Activated CD8-positive, alpha-beta T cell treated with anti-CD3 and anti-CD28 coated beads for 36 hours (primary cell): ENCODE measurements at regions not wholly inside any gene's neighbourhood (a gene's known extent, or its start where the extent isn't known, plus 50 kb on each side); places are given as distances from the start of the nearest gene placed in this dataset.

Source experiments
- ATAC-seq: fragments of 200-7000 bp; cut with Tn5 transposase; one replicate; pipeline ENCODE4 v1.10.0; 2021; ENCODE audit warnings: mild to moderate bottlenecking, moderate library complexity
- CTCF ChIA-PET: fragments of 350-600 bp; sonication (Branson Sonifier 250); formaldehyde crosslinking; loops from one replicate; lab custom pipeline; 2021; ENCODE audit warnings: antibody characterized with exemption; lab: Charles Lee
- POLR2A ChIA-PET: fragments of 350-600 bp; sonication (Branson Sonifier 250); formaldehyde crosslinking; loops from one replicate; lab custom pipeline; 2021; ENCODE audit warnings: antibody characterized with exemption; lab: Charles Lee
- DNase-seq: peaks from one replicate; pipeline ENCODE4 v3.0.0-alpha.2; 2020
- H3K27ac Mint-ChIP-seq: one replicate; pipeline ENCODE4 v1.8.0; 2021; ENCODE audit warnings: mild to moderate bottlenecking, mixed read lengths
- H3K27me3 Mint-ChIP-seq: one replicate; pipeline ENCODE4 v1.8.0; 2021; ENCODE audit warnings: mixed read lengths
- H3K36me3 Mint-ChIP-seq: one replicate; pipeline ENCODE4 v1.8.0; 2021; ENCODE audit warnings: low read depth, mixed read lengths
- H3K4me1 Mint-ChIP-seq: one replicate; pipeline ENCODE4 v1.8.0; 2021; ENCODE audit warnings: low read depth, mixed read lengths
- H3K4me3 Mint-ChIP-seq: one replicate; pipeline ENCODE4 v1.8.0; 2021; ENCODE audit warnings: mild to moderate bottlenecking, moderate library complexity, mixed read lengths
- H3K9me3 Mint-ChIP-seq: one replicate; pipeline ENCODE4 v1.8.0; 2021; ENCODE audit warnings: mixed read lengths
- intact Hi-C: fragments of 100-400 bp; cut with micrococcal nuclease; formaldehyde crosslinking; loops from one replicate; pipeline ENCODE4 v1.10.0; 2022
- TF ChIP-seq, protein P1 (sequence below): fragments of 200-600 bp; IDR thresholded peaks from one replicate; pipeline ENCODE4 v1.8.0; 2022; ENCODE audit warnings: antibody characterized with exemption, mild to moderate bottlenecking

DNA sequence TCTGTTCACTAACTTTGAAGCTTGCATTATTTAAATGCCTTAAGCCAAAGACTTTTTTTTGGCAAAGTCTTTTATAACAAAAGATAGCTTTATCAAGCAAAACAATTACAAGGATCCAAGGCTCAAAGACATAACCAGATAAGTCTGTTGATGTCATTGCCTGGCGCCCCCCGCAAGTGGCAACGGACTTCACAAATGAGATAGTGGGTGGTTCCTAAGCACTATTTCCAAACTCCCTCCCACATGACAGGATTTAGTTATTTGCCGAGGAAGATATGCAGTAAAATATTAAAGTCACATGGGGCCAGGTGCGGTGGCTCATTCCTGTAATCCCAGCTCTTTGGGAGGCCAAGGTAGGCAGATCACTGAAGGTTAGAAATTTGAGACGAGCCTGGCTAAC is 194.2 kb upstream of the DDI1 start:
- no peak for ATAC-seq
- Mint-ChIP-seq H3K27me3 (no peaks in the 10 kb centered on the region), H3K27ac (no peak overlapping the region), H3K4me3 (no peak overlapping the region), H3K36me3 (no peaks in the 10 kb centered on the region), H3K4me1 (no peaks in the 10 kb centered on the region), H3K9me3 (no peaks in the 10 kb centered on the region)
- intact Hi-C loops = no loop called here
- TF ChIP-seq, protein P1, sequence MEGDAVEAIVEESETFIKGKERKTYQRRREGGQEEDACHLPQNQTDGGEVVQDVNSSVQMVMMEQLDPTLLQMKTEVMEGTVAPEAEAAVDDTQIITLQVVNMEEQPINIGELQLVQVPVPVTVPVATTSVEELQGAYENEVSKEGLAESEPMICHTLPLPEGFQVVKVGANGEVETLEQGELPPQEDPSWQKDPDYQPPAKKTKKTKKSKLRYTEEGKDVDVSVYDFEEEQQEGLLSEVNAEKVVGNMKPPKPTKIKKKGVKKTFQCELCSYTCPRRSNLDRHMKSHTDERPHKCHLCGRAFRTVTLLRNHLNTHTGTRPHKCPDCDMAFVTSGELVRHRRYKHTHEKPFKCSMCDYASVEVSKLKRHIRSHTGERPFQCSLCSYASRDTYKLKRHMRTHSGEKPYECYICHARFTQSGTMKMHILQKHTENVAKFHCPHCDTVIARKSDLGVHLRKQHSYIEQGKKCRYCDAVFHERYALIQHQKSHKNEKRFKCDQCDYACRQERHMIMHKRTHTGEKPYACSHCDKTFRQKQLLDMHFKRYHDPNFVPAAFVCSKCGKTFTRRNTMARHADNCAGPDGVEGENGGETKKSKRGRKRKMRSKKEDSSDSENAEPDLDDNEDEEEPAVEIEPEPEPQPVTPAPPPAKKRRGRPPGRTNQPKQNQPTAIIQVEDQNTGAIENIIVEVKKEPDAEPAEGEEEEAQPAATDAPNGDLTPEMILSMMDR = no peak
- no peak for DNase-seq
- POLR2A ChIA-PET = interaction anchor here (0.6 kb wide), 1 partner anchor 72 kb away, joined by 3 read pairs; no protein-coding TSS in a partner anchor
- CTCF ChIA-PET = no interaction called here

DNA sequence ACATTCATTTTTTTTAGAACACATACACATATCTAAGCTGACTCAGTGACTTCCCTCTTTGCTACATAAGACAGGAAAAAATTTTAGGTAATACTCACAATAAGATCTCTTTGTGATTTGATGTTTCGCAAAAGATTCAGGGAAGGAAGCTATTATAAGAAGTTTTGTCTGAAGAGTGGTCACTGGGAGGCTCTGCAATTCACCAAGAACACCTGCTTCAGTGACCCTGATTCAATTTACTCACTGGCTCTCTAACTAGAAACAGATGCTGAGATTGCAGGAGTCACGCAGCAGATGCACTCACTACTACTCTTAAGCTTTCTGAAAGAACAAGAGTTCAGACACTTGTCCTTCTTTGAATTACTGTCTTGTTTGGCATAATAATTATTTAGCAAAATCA is 193.6 kb upstream of the DDI1 start:
- intact Hi-C loops = no loop called here
- no peaks in the 10 kb centered on the region for H3K4me1 Mint-ChIP-seq

DNA sequence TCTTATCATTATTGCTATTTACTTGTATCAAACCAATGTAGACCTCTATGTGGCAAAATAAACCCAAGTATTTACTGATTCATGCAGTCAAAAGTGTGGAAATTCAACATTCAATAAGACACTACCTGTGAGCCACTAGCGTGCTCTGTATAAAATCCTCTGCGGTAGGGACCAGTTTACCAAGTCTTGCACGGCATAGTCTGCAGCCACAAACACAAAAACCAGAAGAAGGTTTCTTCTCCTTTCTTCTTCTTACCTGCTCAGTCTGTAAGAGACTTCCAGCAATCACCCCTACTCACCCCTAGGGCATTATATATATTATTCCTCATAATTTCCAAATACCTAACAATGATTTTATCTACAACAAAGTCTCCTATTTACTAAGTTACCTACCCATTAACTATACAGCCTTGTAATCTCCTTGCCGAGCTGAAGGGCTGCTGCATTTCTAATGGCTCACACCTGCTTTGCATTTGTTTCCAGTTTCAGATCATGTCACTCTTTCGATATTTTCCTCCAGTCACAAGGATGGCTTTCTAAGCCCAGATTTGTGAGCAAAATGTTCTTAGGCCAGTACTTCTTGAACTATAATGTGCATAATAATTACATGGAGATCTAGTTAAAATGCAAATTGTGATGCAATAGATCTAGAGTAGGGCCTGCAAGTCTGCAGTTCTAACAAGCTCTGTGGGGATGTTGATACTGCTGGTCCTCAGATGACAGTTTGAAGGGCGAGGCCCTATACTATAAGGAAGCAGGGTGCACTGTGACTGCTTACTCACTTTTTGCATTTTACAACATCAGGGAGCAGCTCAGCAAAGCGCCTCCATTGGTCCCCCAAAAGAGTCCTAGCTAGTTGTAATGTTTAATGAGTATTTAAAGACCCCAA is 191.9 kb upstream of the DDI1 start:
- ATAC-seq (no peak), DNase-seq (no peak)
- Mint-ChIP-seq H3K36me3 (no peaks in the 10 kb centered on the region), H3K27me3 (no peaks in the 10 kb centered on the region), H3K4me1 (no peaks in the 10 kb centered on the region), H3K9me3 (no peaks in the 10 kb centered on the region), H3K4me3 (no peak overlapping the region), H3K27ac (no peak overlapping the region)
- ChIA-PET CTCF (no interaction called here), POLR2A (no interaction called here)
- intact Hi-C loops = no loop called here
- TF ChIP-seq, protein P1 = no peak

More for the DNA sequence above, 193.6 kb upstream of the DDI1 start:
- Mint-ChIP-seq H3K9me3 (no peaks in the 10 kb centered on the region), H3K36me3 (no peaks in the 10 kb centered on the region), H3K27me3 (no peaks in the 10 kb centered on the region), H3K27ac (no peak overlapping the region), H3K4me3 (no peak overlapping the region)
- POLR2A ChIA-PET = no interaction called here
- DNase-seq (no peak), ATAC-seq (no peak)
- CTCF ChIA-PET = no interaction called here
- TF ChIP-seq, protein P1 = no peak

DNA sequence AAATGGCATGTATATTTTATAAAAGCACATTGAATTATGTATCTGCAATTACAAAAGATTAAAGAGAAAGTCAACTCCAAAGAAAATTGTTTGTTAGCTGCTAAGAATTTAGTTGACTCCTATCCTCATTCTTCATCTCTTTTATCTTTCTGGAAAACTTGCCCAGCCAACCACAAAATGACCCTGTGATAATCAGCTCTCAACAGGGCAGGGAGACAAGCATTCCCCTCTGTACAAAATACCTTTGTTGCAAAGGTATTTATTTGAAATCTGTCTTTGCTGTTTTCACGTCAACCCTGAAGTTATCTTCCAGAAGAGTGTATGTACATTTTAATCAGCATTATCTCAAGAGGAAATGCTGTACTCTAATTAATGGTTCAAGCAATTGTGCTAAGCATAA is 191.1 kb upstream of the DDI1 start:
- H3K36me3 Mint-ChIP-seq = no peaks in the 10 kb centered on the region
- no peak overlapping the region for H3K27ac Mint-ChIP-seq
- ChIA-PET CTCF (no interaction called here), POLR2A (no interaction called here)
- intact Hi-C loops = no loop called here
- TF ChIP-seq, protein P1 = no peak
- DNase-seq = no peak
- H3K9me3 Mint-ChIP-seq = no peaks in the 10 kb centered on the region
- H3K27me3 Mint-ChIP-seq = no peaks in the 10 kb centered on the region
- no peak overlapping the region for H3K4me3 Mint-ChIP-seq
- ATAC-seq = no peak
- H3K4me1 Mint-ChIP-seq = no peaks in the 10 kb centered on the region

DNA sequence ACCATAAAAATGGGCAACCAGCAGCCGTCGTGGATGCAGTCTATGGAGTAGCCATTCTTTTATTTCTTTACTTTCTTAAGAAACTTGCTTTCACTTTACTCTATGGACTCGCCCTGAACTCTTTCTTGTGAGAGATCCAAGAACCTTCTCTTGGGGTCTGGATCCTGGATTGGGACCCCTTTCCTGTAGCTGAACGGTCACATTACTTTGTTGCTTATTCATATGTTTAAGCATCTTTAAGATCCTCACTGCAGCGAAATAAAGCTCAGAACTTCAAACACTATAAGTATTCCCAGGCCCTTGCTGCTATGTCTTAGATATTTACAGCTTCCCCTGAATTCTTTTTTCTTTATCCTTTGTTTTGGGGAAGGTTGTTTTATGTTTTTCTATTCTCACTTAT is 187.8 kb upstream of the DDI1 start:
- DNase-seq (no peak), ATAC-seq (no peak)
- Mint-ChIP-seq H3K27me3 (no peaks in the 10 kb centered on the region), H3K4me1 (no peaks in the 10 kb centered on the region), H3K36me3 (no peaks in the 10 kb centered on the region), H3K4me3 (no peak overlapping the region), H3K9me3 (no peaks in the 10 kb centered on the region), H3K27ac (no peak overlapping the region)
- ChIA-PET CTCF (no interaction called here), POLR2A (no interaction called here)
- intact Hi-C loops = no loop called here
- TF ChIP-seq, protein P1 = no peak
